NCI-H524 (cell line): ENCODE measurements at regions not wholly inside any gene's neighbourhood (a gene's known extent, or its start where the extent isn't known, plus 50 kb on each side); places are given as distances from the start of the nearest gene placed in this dataset.
"Not testable (repeated sequence)": the region's sequence is repeated elsewhere in the genome, so short reads cannot be mapped to it uniquely, and the experiment has no call there.

Experiments
- DNase-seq, 2 experiments: peaks; one replicate each; lab custom pipeline; 2025; lab: John Stamatoyannopoulos, UW

GRCh38 chr19:41495589-41495988 is 52.6 kb downstream of the ERICH4 start:
- no peak for DNase-seq

DNA sequence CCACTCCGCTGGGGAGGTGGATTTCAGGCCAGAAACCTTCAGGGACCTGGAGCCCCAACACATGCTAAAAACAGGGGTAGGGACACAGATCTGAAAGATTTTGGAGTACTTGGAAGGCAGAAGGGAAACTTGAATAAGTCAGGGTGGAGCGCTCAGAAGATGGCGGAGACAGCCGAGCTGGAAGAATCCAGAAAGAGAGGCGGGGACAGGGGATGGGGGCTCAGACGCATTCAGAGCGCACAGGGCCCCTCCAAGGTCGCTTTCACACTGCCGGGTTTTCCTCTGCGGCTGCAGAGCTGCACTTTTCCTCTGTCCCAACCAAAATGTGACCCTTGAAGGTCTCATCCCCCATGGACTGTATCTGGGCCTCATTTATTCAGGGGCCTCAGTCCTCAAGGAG is 56.9 kb downstream of the ERICH4 start:
- DNase-seq: no peak

- DNase-seq: no peak
These were observed 57.5 kb downstream of the ERICH4 start for GRCh38 chr19:41500443-41500842.

GRCh38 chr19:41501854-41502253 is 58.9 kb downstream of the ERICH4 start:
- DNase-seq: no peak

DNA sequence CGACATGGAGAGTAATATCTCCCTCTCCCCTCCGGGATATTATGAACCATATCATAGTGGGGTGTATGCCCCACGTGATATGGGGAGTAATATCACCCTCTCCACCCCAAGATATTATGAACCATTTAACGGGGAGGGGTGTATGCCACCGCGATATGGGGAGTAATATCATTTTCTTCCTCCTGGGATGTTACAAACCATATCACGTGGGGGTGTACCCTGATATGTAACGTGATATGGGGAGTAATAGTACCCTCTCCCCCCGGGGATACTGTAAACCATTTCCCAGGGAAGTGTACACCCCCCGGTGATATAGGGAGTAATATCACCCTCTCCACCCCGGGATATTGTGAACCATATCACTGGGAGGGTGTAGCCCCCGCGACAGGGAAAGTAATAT is 62.1 kb downstream of the ERICH4 start:
- no peak for DNase-seq

- no peak for DNase-seq
These were observed 65.5 kb upstream of the CEACAM21 start for GRCh38 chr19:41510484-41510883.

DNA sequence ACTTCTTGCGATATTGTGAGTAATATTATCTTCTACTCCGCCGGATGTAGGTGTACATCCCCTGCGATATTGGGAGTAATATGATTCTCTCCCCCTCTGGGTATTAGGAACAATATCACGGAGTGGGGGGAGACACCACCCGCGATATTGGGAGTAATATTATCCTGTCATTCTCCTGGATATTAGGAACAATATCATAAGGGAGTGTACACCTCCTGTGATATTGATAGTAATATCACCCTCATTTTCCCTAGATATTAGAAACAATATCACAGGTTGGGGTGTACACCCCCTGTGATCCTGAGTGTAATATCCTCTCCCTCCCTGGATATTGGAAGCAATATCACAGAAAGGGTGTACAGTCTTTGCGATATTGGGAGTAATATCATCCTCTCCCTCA is 64.3 kb upstream of the CEACAM21 start:
- no peak for DNase-seq

- DNase-seq: no peak
These were observed 60.8 kb upstream of the CEACAM21 start for GRCh38 chr19:41515015-41515652.

GRCh38 chr19:41516292-41517171 is 59.4 kb upstream of the CEACAM21 start:
- DNase-seq: not testable (repeated sequence)

- no peak for DNase-seq
These were observed 57.8 kb upstream of the CEACAM21 start for GRCh38 chr19:41518141-41518540.

GRCh38 chr19:41521138-41521930 is 54.6 kb upstream of the CEACAM21 start:
- not testable (repeated sequence) for DNase-seq

- peak in 1 of 2 experiments; percentile 12 for DNase-seq
These were observed 53.9 kb upstream of the CEACAM21 start for GRCh38 chr19:41521931-41522555.

- no peak for DNase-seq
These were observed 50.0 kb upstream of the CEACAM21 start for GRCh38 chr19:41525989-41526388.
